ENCODE measurements at regions not wholly inside any gene's neighbourhood (a gene's known extent, or its start where the extent isn't known, plus 50 kb on each side); places are given as distances from the start of the nearest gene placed in this dataset.
A peak's percentile ranks its signal among the peaks of the same experiment; 100 is the strongest.
"Not testable (repeated sequence)": the region's sequence is repeated elsewhere in the genome, so short reads cannot be mapped to it uniquely, and the experiment has no call there.

- DNase-seq = no peak
Measured at GRCh38 chr2:145925591-145925990, 1405.7 kb upstream of the ZEB2 start.

DNA sequence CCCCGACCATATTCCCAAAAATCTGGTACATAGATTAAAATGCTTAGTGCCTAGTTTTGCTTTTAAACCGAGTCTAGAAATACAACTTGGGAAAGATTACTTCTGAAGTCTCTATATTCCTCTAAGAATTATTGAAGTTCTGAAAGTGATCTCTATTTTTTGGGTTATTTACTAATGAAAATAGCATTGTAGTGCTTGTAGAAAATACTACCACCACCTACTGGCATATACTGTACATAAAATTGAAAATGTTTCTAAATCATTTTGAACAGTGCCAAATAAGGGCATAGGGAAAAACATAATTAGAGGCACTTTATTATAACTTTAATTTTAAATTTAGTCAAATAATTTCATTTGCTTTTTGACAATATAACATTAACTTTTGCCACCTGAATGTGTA lies 1399.6 kb upstream of the ZEB2 start:
- no peak for DNase-seq

- no peak for DNase-seq
Measured at GRCh38 chr2:145918951-145919350, 1399.0 kb upstream of the ZEB2 start.

DNA sequence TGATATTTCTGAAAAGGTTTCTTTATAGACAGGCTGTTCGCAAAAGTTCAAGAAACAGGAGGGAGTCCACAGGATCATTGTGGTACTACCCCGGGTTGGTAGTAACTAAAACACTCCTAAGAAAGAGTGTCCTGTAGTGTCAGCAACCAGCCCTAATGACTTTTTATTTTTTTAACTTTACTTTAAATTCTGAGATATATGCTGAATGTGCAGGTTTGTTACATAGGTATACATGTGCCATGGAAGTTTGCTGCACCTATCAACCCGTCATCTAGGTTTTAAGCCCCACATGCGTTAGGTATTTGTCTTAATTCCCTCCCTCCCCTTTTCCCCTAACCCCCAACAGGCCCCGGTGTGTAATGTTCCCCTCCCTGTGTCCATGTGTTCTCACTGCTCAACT lies 1396.9 kb upstream of the ZEB2 start:
- DNase-seq = no peak

DNA sequence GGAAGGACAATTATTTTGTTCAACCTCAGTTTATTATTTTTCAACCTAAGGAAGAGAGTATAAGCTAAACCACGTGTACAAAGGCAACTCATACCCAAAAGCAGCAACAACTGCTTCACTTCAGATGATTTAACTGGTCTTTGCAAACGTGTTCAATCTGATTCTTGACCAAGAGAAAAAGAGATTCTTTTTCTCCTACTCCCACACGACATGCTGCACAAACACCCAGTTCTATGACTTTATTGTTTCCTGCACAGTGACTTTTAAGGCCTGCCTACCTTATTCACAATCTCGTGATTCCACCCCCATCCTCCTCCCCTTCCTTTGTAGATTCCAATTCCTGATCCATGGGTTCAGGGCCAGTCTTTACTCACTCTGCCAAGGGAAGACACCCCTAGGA lies 1394.8 kb upstream of the ZEB2 start:
- DNase-seq = no peak

GRCh38 chr2:145910416-145910815 lies 1390.5 kb upstream of the ZEB2 start:
- no peak for DNase-seq

DNA sequence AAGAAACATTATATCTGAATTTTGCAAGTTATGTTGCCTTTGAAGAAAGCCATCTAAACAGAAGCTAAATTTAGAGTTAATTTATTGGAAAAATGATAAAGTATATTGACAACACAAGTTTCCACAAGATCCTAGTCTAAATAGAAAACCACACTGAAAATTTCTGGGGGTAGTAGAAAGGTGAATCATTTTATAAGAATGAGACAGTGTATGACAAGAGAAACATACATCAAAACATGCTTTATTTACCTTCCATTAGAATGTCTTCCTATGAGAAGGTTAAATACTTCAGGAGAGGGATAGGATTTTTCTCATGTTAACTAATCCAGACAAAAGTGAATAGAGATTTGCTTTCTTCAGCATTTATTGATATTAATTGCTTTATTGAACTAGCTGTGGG lies 1389.8 kb upstream of the ZEB2 start:
- DNase-seq = no peak

GRCh38 chr2:145909175-145909755 lies 1389.3 kb upstream of the ZEB2 start:
- DNase-seq = no peak

- DNase-seq = no peak
Measured at GRCh38 chr2:145906354-145906753, 1386.4 kb upstream of the ZEB2 start.

DNA sequence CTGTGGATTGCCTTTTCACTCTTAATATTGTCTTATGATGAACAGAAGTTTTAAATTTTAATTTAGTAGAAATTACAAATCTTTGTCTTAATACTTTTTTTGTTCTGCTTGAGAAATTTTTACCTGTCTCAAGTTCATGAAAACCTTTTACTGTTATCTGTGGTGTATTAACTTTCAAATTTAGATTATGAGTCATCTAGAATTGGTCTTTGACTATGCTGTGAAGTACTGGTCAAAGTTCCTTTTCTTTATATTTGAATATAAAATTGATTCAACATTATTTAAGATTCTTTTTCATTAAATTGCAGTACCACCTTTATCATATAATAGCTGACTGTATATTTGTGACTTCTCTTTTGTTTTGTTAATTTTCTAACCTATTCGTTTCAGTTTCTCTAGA lies 1385.5 kb upstream of the ZEB2 start:
- DNase-seq = no peak

GRCh38 chr2:145897151-145897550 lies 1377.2 kb upstream of the ZEB2 start:
- no peak for DNase-seq

DNA sequence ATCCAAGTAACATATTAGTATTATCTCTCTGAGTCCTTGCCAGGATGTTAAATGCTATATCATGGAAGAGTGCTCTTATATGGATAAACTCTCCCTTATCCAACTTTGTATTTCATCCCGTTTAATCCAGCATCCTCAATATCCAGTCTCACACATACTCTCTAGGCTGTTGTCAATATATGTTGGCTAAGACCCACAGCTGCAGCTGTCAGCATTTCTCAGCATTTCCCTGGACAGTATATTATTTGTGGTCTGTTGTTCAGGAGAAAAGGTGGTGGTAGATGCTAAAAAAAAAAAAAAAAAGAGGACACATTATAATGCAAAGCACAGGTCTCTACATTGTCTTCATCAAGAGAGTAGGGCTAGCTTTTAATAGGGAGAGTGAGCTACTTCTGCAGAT lies 1368.0 kb upstream of the ZEB2 start:
- no peak for DNase-seq

GRCh38 chr2:145880997-145881396 lies 1361.1 kb upstream of the ZEB2 start:
- not testable (repeated sequence) for DNase-seq

GRCh38 chr2:145875016-145875415 lies 1355.1 kb upstream of the ZEB2 start:
- DNase-seq = peak; percentile 61

GRCh38 chr2:145874466-145874865 lies 1354.5 kb upstream of the ZEB2 start:
- DNase-seq = peak; percentile 62

DNA sequence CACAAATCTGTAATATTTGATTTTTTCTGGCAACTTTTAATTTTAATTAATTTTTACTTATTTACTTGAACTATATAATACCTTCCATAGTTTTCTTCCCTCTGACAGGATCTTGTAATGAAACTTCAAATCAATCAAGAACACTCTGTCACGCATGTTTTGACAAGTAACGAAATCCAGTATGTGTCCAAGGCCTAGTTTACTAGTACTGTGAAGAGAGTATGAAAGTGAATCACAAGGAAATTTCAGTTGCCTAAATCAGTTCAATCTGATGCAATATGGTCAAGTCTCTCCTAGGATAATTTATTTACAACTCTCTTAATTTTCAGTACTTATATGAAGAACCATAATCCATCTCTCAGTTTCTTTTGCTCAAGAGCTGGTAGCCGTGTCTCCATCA lies 1344.6 kb upstream of the ZEB2 start:
- DNase-seq = no peak

- no peak for DNase-seq
Measured at GRCh38 chr2:145861940-145862339, 1342.0 kb upstream of the ZEB2 start.

DNA sequence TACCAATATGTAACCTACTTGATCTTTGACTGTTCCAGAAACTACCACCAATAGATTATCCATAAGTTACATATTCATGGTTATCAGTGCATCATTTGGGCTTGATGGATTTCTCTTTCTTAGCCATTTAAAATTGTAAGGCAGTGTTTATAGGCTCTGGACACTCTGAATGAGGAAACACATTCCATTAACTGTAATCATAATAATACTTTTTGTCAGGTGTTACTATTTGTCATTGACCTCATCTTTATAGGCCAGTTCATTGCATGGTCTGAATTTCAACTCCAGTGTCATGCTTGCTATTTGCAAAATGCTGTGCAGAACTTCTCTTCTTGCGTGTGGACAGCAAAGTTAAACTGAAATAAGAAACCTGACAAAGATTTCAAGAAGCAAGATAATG lies 1340.2 kb upstream of the ZEB2 start:
- DNase-seq = no peak

GRCh38 chr2:145855142-145855541 lies 1335.2 kb upstream of the ZEB2 start:
- no peak for DNase-seq

DNA sequence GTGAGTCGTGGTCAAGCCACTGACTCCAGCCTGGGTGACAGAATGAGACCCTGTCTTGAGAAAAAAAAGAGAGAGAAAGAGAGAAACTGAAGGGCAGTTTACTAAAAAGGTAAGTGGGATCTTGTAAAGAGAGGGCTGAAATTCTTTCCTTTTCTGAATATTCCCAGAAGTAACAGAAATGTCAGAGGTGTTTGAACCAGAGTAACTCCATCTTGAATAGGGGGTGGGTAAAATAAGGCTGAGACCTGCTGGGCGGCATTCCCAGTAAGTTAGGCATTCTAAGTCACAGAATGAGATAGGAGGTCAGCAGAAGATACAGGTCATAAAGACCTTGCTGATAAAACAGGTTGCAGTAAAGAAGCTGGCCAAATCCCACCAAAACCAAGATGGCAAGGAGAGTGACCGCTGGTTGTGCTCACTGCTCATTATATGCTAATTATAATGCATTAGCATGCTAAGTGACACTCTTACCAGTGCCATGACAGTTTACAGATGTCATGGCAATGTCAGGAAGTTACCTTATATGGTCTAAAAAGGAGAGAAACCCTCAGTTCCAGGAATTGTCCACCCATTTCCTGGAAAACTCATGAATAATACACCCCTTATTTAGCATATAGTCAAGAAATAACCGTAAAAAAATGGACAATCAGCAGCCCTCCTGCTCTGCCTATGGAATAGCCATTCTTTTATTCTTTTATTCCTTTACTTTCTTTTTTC lies 1334.3 kb upstream of the ZEB2 start:
- no peak for DNase-seq

DNA sequence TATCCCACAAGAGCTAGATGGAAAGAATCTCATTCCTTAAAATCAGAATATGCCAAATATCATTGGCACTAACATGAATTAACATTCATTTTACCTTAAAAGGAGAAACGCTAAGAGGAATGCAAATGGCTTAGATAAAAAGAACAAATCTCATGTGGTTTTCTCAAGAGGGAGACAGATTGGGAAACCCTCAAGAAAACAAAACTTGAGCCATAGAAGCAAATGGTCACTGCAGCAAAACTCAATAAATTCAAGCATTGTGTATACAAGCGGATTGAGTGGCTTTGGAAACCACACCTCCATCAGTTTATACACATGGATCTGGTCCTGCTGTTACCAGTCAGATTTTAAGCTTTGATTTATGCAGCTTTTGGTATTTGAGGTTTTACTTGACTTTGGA lies 1331.8 kb upstream of the ZEB2 start:
- no peak for DNase-seq

- DNase-seq = no peak
Measured at GRCh38 chr2:145849466-145849865, 1329.5 kb upstream of the ZEB2 start.

- peak; percentile 26 for DNase-seq
Measured at GRCh38 chr2:145846982-145847381, 1327.1 kb upstream of the ZEB2 start.

DNA sequence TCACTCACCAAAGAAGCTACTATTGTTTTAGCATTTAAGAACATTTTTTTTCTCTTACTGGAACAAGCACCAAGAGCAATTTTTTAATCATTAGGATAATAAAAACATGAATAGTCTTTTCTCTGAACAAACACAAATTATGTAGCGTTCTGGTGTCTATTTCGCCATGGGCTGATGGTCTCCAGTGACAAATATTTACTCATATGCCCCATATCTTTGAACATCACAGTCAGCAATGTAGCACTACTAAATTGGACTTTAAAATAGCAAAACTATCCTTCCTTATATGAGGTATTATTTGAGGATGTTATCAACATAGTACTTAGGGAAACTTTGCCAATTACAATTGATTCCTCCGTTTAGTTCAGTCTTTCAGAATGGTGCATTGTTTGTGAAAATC lies 1326.0 kb upstream of the ZEB2 start:
- no peak for DNase-seq
